Neural crest cell (in vitro differentiated cells): ENCODE measurements at regions not wholly inside any gene's neighbourhood (a gene's known extent, or its start where the extent isn't known, plus 50 kb on each side); places are given as distances from the start of the nearest gene placed in this dataset.
A peak's percentile ranks its signal among the peaks of the same experiment; 100 is the strongest.

ENCODE experiments used
- DNase-seq: peaks from one replicate; pipeline ENCODE4 v3.0.0; 2021; ENCODE audit warnings: low read depth, mixed read lengths, low spot score
- H3K27ac Mint-ChIP-seq: one replicate; pipeline ENCODE4 v1.8.0; 2021; ENCODE audit warnings: mild to moderate bottlenecking, mixed read lengths; ENCODE audit not compliant: unreplicated experiment
- H3K27me3 Mint-ChIP-seq: 2 replicates; pipeline ENCODE4 v1.8.0; 2021; ENCODE audit warnings: low read depth, mild to moderate bottlenecking, mixed read lengths
- H3K36me3 Mint-ChIP-seq: 2 replicates; pipeline ENCODE4 v1.8.0; 2021; ENCODE audit warnings: low read depth, mild to moderate bottlenecking, mixed read lengths
- H3K4me1 Mint-ChIP-seq: 2 replicates; pipeline ENCODE4 v1.8.0; 2021; ENCODE audit warnings: mixed read lengths
- H3K4me3 Mint-ChIP-seq: one replicate; pipeline ENCODE4 v1.8.0; 2021; ENCODE audit warnings: mild to moderate bottlenecking, mixed read lengths
- H3K9me3 Mint-ChIP-seq: 2 replicates; pipeline ENCODE4 v1.8.0; 2021; ENCODE audit warnings: mixed read lengths
- CTCF ChIP-seq: fragments of 200-600 bp; sonication (generic); conservative IDR thresholded peaks from 2 replicates; pipeline ENCODE4 v1.5.0; 2021; ENCODE audit warnings: antibody characterized with exemption, mild to moderate bottlenecking

GRCh38 chr3:124200407-124200806 is 208.5 kb upstream of the ROPN1 start:
- H3K9me3 Mint-ChIP-seq, result no peaks in the 10 kb centered on the region
- TF ChIP-seq CTCF, result no peak
- peak overlapping the region; percentile 96 for H3K27ac Mint-ChIP-seq
- no peaks in the 10 kb centered on the region for H3K36me3 Mint-ChIP-seq
- no peaks in the 10 kb centered on the region for H3K27me3 Mint-ChIP-seq
- H3K4me3 Mint-ChIP-seq, result peak overlapping the region; percentile 56
- H3K4me1 Mint-ChIP-seq, result peaks cover 78% of the 10 kb centered on the region
- peak; percentile 16 for DNase-seq

- no peak overlapping the region for H3K4me3 Mint-ChIP-seq
- no peak for TF ChIP-seq CTCF
- DNase-seq, result no peak
- no peaks in the 10 kb centered on the region for H3K36me3 Mint-ChIP-seq
- H3K4me1 Mint-ChIP-seq, result peaks cover 74% of the 10 kb centered on the region
- H3K9me3 Mint-ChIP-seq, result no peaks in the 10 kb centered on the region
- no peaks in the 10 kb centered on the region for H3K27me3 Mint-ChIP-seq
- peak overlapping the region; percentile 96 for H3K27ac Mint-ChIP-seq
Observed at GRCh38 chr3:124201226-124201625, 209.3 kb upstream of the ROPN1 start.

- no peak for TF ChIP-seq CTCF
- no peak for DNase-seq
- Mint-ChIP-seq H3K27me3 (no peaks in the 10 kb centered on the region), H3K27ac (peak overlapping the region; percentile 53), H3K4me1 (peaks cover 71% of the 10 kb centered on the region), H3K9me3 (no peaks in the 10 kb centered on the region), H3K36me3 (no peaks in the 10 kb centered on the region), H3K4me3 (no peak overlapping the region)
Observed at GRCh38 chr3:124201786-124202185, 209.9 kb upstream of the ROPN1 start.

- no peak for TF ChIP-seq CTCF
- H3K4me3 Mint-ChIP-seq, result peak overlapping the region; percentile 25
- no peaks in the 10 kb centered on the region for H3K27me3 Mint-ChIP-seq
- H3K36me3 Mint-ChIP-seq, result no peaks in the 10 kb centered on the region
- no peaks in the 10 kb centered on the region for H3K9me3 Mint-ChIP-seq
- peaks cover 64% of the 10 kb centered on the region for H3K4me1 Mint-ChIP-seq
- no peak for DNase-seq
- H3K27ac Mint-ChIP-seq, result peak overlapping the region; percentile 16
Observed at GRCh38 chr3:124202754-124203153, 210.8 kb upstream of the ROPN1 start.

- no peak for TF ChIP-seq CTCF
- Mint-ChIP-seq H3K27me3 (no peaks in the 10 kb centered on the region), H3K27ac (no peak overlapping the region), H3K4me3 (no peak overlapping the region), H3K36me3 (no peaks in the 10 kb centered on the region), H3K9me3 (no peaks in the 10 kb centered on the region), H3K4me1 (peaks cover 60% of the 10 kb centered on the region)
- DNase-seq, result no peak
Observed at GRCh38 chr3:124203292-124203691, 211.4 kb upstream of the ROPN1 start.
